Lower lobe of right lung (tissue), 2 donors: ENCODE measurements at regions not wholly inside any gene's neighbourhood (a gene's known extent, or its start where the extent isn't known, plus 50 kb on each side); places are given as distances from the start of the nearest gene placed in this dataset.

Source experiments
- ATAC-seq, 2 donors: fragments of 200-7000 bp; cut with Tn5 transposase; one replicate each; pipeline ENCODE4 v1.9.1; 2020 to 2022; ENCODE audit warnings: mild to moderate bottlenecking in 2 of 2, moderate library complexity in 2 of 2
- DNase-seq: peaks from one replicate; pipeline ENCODE4 v3.0.0-alpha.2; 2020
- H3K27ac ChIP-seq: fragments of 200-600 bp; one replicate; pipeline ENCODE4 v1.8.0; 2022
- H3K27me3 ChIP-seq: fragments of 200-600 bp; one replicate; pipeline ENCODE4 v1.8.0; 2022; ENCODE audit warnings: low read depth
- H3K36me3 ChIP-seq: fragments of 200-600 bp; one replicate; pipeline ENCODE4 v1.8.0; 2022; ENCODE audit warnings: mild to moderate bottlenecking
- H3K4me1 ChIP-seq: fragments of 200-600 bp; one replicate; pipeline ENCODE4 v1.8.0; 2022
- H3K4me3 ChIP-seq: fragments of 200-600 bp; one replicate; pipeline ENCODE4 v1.8.0; 2022; ENCODE audit warnings: mild to moderate bottlenecking
- H3K9me3 ChIP-seq: fragments of 200-600 bp; one replicate; pipeline ENCODE4 v1.8.0; 2022
- intact Hi-C: fragments of 100-400 bp; cut with DNase I; formaldehyde crosslinking; loops from one replicate; pipeline ENCODE4 v1.11.0; 2022
- TF ChIP-seq, protein P1 (sequence below): fragments of 200-600 bp; IDR thresholded peaks from one replicate; pipeline ENCODE4 v1.8.0; 2022; ENCODE audit warnings: antibody characterized with exemption, mild to moderate bottlenecking
- donor health status: DM: no; HTN: yes; CAD: no; lungs with severe emphysema.

DNA sequence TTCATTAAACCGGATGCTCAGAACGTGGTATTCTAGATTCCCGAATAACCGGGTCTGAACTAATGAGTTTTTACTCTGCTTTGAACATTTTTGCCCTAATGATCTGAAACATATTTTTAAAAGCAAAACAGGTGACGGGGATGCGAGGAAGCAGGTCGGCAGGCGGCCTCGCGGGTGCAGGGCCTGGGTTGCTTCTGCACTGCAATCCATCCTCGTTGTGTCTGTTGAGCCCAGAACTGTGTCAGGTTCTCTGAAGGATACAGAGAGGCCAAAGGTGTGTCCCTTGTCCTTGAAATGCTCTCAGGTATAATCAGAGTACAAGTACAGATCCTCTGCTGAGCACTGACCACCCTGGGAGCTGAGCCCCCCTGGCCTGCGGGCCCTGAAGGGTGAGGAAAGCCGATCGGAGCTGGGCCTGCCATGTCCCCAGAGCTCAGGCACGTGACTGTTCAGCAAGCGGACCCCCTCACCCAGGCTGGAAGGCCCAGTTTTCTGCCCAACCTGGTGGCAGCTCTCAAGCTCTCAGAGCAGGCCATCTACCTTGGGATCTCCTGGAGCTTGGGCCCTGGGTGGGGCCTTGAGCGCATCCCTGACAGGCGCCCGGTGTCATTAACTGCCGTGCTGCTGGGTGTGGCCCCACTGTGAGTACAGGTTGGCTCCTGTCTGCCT, 151.8 kb downstream of the OLFM1 start:
- peak; percentile 27 for DNase-seq
- intact Hi-C loops: no loop called here

DNA sequence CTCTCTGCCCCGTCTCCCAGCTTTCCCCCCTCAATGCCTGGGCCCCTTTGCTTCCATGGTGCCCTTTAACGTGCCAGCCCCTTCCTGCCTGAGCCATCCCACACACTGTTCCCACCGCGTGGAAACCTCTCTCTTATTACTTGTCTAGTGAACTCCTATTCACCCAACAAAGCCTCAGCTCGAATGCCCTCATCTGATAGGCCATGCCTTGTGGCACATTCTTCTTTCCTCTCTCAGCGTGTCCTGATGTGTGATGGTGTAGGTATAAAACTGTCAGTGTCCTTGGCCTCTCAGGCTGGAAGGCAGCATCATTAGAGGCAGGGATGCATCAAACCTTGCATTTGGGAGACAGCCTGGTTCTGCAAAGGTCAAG, 152.3 kb downstream of the OLFM1 start:
- H3K36me3 ChIP-seq: no peaks in the 10 kb centered on the region
- no peak overlapping the region for H3K27ac ChIP-seq
- no peak overlapping the region for H3K4me3 ChIP-seq
- DNase-seq: no peak
- H3K27me3 ChIP-seq: peaks cover 13% of the 10 kb centered on the region
- no peak for ATAC-seq
- no peaks in the 10 kb centered on the region for H3K4me1 ChIP-seq
- TF ChIP-seq, protein P1, sequence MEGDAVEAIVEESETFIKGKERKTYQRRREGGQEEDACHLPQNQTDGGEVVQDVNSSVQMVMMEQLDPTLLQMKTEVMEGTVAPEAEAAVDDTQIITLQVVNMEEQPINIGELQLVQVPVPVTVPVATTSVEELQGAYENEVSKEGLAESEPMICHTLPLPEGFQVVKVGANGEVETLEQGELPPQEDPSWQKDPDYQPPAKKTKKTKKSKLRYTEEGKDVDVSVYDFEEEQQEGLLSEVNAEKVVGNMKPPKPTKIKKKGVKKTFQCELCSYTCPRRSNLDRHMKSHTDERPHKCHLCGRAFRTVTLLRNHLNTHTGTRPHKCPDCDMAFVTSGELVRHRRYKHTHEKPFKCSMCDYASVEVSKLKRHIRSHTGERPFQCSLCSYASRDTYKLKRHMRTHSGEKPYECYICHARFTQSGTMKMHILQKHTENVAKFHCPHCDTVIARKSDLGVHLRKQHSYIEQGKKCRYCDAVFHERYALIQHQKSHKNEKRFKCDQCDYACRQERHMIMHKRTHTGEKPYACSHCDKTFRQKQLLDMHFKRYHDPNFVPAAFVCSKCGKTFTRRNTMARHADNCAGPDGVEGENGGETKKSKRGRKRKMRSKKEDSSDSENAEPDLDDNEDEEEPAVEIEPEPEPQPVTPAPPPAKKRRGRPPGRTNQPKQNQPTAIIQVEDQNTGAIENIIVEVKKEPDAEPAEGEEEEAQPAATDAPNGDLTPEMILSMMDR: no peak
- intact Hi-C loops: no loop called here
- no peaks in the 10 kb centered on the region for H3K9me3 ChIP-seq

More for the DNA sequence above, 151.8 kb downstream of the OLFM1 start:
- no peaks in the 10 kb centered on the region for H3K4me1 ChIP-seq
- H3K27ac ChIP-seq: no peak overlapping the region
- H3K27me3 ChIP-seq: peaks cover 8% of the 10 kb centered on the region
- no peaks in the 10 kb centered on the region for H3K36me3 ChIP-seq
- TF ChIP-seq, protein P1: no peak
- no peak overlapping the region for H3K4me3 ChIP-seq
- peak in 1 of 2 donors; percentile 9 for ATAC-seq
- no peaks in the 10 kb centered on the region for H3K9me3 ChIP-seq

DNA sequence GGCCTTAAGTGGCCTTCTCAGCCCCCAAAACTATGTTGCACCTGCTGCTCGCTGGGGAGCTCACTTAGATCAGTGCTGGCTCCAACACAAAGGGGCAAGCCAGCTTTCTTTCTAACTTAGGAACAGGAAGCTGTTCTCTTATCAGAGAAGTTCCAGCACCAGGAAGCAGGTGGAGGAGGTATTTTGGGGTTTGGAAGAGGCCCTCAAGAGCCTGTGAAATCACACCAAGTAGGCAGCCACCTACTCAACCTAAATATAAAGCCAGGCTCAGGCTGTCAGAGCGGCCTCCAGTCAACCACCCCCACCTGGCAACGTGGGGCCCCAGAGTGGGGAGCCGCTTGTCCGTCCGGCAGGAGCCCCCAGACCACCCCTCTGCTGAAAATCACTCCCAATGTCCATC, 152.8 kb downstream of the OLFM1 start:
- intact Hi-C loops: no loop called here
- Histone ChIP-seq H3K27ac (no peak overlapping the region), H3K9me3 (no peaks in the 10 kb centered on the region), H3K4me1 (no peaks in the 10 kb centered on the region), H3K27me3 (peaks cover 15% of the 10 kb centered on the region), H3K4me3 (no peak overlapping the region), H3K36me3 (no peaks in the 10 kb centered on the region)
- peak; percentile 39 for DNase-seq
- ATAC-seq: peak; percentile 43 to 49
- TF ChIP-seq, protein P1: no peak

DNA sequence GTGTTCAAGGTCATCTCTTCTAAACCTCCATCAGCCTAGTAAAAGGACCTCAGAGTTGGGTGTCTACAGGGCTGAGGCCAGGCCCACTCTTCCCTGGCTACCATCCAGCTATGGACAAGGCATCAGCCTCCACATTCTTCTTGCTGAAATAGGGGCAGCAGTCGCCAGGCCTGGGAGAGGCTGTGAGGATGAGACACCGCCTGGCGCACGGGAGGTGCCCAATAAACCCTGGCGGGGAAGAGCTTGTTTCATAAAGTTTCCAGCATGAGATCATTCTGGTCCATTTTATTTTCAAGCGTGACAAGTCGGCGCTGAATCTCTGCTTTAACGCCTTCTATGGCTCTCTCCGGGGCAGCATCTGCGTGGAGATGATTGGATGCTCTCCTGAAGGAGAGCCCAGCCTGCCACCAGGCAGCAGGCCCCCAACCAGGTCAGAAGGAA, 153.4 kb downstream of the OLFM1 start:
- intact Hi-C loops: no loop called here
- Histone ChIP-seq H3K4me1 (no peaks in the 10 kb centered on the region), H3K4me3 (no peak overlapping the region), H3K36me3 (no peaks in the 10 kb centered on the region), H3K27me3 (peaks cover 22% of the 10 kb centered on the region), H3K9me3 (no peaks in the 10 kb centered on the region), H3K27ac (no peak overlapping the region)
- TF ChIP-seq, protein P1: no peak
- DNase-seq: peak; percentile 13
- no peak for ATAC-seq

DNA sequence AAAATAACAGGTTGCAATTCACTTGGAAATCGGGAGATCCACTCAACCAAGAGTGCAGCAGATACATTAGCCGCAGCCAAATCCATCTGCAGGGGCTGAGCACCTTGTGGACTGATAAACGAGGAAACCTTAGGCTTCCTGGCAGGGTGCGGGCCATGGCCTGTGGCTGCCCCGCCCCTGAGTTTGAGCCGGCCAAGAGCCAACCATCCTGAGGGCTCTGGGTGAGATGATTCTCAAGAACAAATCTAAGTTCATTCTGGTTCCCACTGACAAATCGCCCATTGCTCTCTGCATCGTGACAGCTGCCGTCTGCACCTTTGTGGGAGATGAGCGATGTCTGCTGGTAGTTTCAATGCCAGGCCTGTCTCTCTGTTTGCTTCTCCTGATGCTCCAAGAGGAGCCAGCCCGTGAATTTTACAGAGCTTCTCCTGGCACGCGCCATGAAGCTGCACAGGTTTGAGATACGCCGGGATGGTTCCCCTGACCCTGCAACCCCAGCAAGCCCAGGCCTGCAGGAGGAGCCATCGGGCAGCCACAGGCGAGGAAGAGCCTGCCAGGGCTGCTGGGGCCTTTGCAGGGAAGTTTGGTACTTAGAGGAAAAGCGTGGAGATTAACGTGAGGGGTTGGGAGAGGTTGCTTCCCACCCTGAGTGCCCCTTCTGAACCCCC, 154.0 kb downstream of the OLFM1 start:
- H3K27ac ChIP-seq: no peak overlapping the region
- no peaks in the 10 kb centered on the region for H3K4me1 ChIP-seq
- H3K9me3 ChIP-seq: no peaks in the 10 kb centered on the region
- TF ChIP-seq, protein P1: no peak
- DNase-seq (peak; percentile 40), ATAC-seq (no peak)
- H3K36me3 ChIP-seq: no peaks in the 10 kb centered on the region
- no peak overlapping the region for H3K4me3 ChIP-seq
- intact Hi-C loops: no loop called here
- peaks cover 24% of the 10 kb centered on the region for H3K27me3 ChIP-seq
